ENCODE measurements at regions not wholly inside any gene's neighbourhood (a gene's known extent, or its start where the extent isn't known, plus 50 kb on each side); places are given as distances from the start of the nearest gene placed in this dataset.

GRCh38 chr5:73295447-73295846 is 122.5 kb downstream of the TMEM174 start:
- no peak for DNase-seq (ENCODE audit: low read depth in 3 of 3, low spot score in 1 of 3)

GRCh38 chr5:73292816-73293459 is 119.9 kb downstream of the TMEM174 start:
- no peak for DNase-seq (ENCODE audit: low read depth in 3 of 3, low spot score in 1 of 3)

DNA sequence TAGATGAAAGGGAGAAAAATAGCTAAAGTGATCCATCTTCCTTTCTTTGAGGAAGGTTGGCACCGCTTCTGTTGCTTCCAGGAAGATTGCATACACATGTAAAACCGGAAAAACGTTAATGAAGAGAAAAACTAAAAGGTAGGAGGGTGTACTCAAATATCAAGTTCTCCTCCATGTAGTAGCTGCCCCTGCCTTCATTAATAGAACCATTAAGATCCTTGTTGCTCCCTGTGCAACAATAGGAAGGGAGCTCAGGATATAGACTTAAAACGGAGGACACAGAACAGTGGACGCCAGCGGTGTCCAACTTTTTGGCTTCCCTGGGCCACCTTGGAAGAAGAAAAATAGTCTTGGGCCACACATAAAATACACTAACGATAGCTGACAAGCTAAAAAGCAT is 118.9 kb downstream of the TMEM174 start:
- no peak for DNase-seq (ENCODE audit: low read depth in 3 of 3, low spot score in 1 of 3)

DNA sequence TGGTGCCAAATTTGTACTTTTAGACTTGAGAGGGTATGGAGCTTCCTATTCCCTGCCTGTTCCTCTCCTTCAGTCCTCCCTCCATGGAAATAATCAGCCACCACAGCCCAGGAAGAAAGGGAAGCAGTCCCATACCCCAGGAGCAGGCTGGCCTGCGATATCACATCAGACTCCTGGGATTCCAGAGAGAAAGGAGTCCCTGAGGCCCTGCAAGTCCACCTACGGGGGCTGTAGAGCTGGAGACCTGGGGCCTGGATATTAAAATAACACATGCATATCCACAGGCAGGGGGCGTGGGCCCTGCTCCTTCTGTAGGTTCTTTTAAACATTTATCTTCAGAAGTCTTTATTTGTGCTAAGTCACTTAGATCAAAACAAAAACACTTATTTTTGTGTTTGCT is 117.2 kb downstream of the TMEM174 start:
- DNase-seq (ENCODE audit: low read depth in 3 of 3, low spot score in 1 of 3), result no peak

- DNase-seq (ENCODE audit: low read depth in 3 of 3, low spot score in 1 of 3), result no peak
These were observed 116.1 kb downstream of the TMEM174 start for GRCh38 chr5:73288803-73289720.

DNA sequence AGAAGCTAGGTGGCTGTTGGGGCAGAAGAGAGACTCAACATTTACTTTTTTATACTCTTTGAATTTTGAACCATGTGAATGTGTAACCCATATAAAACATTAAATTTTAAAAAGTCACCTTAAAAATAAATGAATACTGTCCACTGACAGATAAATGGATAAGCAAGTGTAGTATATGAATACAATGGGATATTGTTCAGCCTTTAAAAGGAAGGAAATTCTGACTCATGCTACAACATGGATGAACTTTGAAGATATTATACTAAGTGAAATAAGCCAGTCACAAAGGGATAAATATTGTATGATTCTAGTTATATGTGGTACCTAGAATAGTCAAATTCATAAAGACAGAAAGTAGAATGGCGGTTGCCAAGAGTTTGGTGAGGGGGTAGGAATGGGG is 113.9 kb downstream of the TMEM174 start:
- no peak for DNase-seq (ENCODE audit: low read depth in 3 of 3, low spot score in 1 of 3)

DNA sequence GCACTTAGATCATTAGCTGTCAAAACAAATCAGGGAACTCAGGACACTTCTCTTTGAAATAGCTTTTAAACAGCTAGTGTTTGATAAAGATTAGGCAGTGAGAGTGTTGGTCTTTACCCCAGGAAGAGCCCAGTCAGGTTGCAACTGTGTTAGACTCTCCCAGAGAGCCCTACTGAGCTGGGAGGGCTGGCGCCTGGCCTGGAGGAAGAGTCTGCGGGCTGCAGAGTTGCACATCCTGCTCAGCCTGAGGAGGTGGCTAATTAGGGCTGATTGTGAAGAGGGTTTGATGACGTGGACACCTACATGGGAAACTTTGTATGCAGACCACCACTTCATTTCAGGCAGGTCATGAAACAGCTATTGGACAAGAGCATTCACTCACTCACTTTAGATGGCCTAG is 112.0 kb downstream of the TMEM174 start:
- DNase-seq (ENCODE audit: low read depth in 3 of 3, low spot score in 1 of 3), result no peak

- DNase-seq (ENCODE audit: low read depth in 3 of 3, low spot score in 1 of 3), result no peak
These were observed 111.3 kb downstream of the TMEM174 start for GRCh38 chr5:73284220-73284795.

DNA sequence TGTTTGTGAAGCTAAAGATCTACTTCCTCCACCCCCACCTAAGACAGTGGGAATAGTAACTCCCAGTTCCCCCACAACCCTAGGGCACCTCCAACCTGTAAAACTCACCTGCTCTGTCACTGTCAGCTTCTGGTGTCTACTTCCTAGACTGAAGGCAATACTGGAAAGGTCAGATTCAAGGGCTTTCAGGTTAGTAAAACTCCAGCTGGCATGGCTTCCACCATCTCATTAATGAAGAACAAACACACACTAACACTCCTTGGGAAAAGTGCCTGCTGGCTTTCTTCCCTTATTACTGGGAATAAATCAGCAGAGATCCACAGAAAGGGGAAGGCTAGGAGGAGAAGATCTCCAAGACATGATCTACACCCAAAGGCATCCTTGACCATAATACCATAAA is 109.9 kb downstream of the TMEM174 start:
- no peak for DNase-seq (ENCODE audit: low read depth in 3 of 3, low spot score in 1 of 3)

GRCh38 chr5:73282383-73282782 is 109.4 kb downstream of the TMEM174 start:
- DNase-seq (ENCODE audit: low read depth in 3 of 3, low spot score in 1 of 3), result no peak

- DNase-seq (ENCODE audit: low read depth in 3 of 3, low spot score in 1 of 3), result no peak
These were observed 108.1 kb downstream of the TMEM174 start for GRCh38 chr5:73280821-73281746.

- DNase-seq (ENCODE audit: low read depth in 3 of 3, low spot score in 1 of 3), result no peak
These were observed 107.4 kb downstream of the TMEM174 start for GRCh38 chr5:73280386-73280785.

DNA sequence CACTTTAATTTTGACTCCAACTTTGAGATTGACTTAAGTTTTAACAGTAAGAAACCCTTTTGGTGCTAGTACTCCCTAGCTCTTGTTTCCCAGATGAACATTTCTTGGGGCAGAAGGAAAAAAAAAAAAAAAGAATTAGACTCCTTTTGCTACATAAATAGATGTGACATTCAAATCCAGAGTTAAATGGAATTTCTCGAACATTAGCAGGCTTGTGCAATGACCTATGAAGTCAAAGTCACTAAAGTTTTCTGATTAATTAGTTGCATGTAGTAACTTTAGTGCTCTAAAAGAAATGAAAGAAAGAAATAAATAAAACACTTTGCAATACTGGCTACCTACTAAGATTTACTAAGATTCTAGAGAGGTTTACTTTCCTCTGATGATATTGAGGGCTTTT is 106.8 kb downstream of the TMEM174 start:
- DNase-seq (ENCODE audit: low read depth in 3 of 3, low spot score in 1 of 3), result no peak

DNA sequence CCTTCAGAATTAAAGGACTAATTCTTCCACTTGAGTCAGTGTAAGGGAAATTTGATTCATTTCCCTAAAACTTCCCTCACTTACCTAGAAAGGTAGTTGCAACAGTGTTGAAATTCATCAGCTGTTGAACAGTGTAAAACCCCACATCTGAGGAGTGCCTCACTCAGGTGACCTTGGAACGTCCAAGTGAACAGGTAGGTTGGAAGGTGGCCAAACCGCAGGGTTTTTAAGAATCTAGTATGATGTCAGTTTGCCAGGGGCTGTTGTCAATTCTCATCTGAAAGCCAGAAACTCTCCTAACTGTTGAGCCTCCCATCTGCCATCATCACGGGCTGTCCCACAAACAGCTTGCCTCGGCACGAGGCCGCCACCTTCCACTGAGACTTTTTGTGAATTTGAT is 105.7 kb downstream of the TMEM174 start:
- no peak for DNase-seq (ENCODE audit: low read depth in 3 of 3, low spot score in 1 of 3)

DNA sequence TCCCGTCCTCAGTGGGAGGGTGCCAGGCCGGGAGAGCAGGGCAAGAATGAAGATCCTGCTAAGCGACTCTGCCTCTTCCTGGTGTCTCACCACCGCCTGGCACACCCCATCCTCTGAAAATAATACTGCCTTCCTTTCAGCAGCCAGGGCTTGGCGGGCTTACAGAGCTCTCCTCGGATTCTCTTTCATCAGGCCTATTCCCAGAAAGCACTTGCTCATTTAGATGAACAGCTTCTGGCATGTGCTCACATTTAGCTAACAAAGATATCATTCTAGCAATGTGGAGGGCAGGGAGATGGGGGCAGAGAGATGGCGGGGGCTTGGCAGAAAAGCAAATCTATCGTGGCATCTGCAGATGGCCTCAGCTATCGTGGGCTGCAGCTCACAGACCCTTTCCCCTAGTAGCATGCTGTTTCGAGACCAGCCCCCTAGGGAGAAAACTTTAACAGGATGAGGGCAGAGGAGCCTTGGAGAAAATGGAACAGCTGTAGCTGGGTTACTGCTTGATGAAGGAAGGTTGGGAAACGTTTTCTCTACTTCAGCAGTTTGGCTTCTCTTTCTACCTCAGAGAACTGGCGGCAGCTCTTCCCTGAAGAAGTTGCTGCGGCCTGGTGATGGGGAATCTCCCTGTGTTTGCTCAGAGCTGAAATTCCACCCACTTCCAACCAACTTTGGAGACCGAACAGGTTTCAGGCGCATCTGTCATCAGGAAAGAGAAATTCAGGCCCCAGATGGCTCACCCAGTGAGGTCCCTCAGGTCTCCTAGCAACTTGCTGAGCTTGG is 102.1 kb downstream of the TMEM174 start:
- no peak for DNase-seq (ENCODE audit: low read depth in 3 of 3, low spot score in 1 of 3)

- DNase-seq (ENCODE audit: low read depth in 3 of 3, low spot score in 1 of 3), result no peak
These were observed 101.1 kb downstream of the TMEM174 start for GRCh38 chr5:73274121-73274520.

GRCh38 chr5:73273379-73274050 is 100.5 kb downstream of the TMEM174 start:
- no peak for DNase-seq (ENCODE audit: low read depth in 3 of 3, low spot score in 1 of 3)

- DNase-seq (ENCODE audit: low read depth in 3 of 3, low spot score in 1 of 3), result no peak
These were observed 99.4 kb downstream of the TMEM174 start for GRCh38 chr5:73272351-73272750.

DNA sequence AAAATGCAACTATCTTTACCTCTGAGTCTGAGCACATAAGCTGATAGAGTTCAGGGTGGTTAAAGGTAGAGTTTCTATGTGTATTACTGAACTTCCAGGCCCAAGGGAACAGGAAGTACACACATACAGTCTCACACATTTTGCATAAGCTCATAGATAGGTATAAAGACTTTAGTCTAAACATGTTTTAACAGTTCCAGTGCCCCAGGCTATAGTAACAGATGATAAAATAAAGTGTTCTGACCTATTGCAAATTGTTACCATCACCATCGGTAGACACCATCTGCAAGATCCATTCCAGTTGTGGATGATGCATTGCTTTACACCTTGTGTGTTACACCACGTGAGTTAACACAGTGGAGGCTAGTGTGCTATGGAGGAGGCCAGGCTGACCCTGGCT is 95.8 kb downstream of the TMEM174 start:
- DNase-seq (ENCODE audit: low read depth in 3 of 3, low spot score in 1 of 3), result no peak

Data from stimulated activated CD4-positive, alpha-beta T cell treated with anti-CD3 and anti-CD28 coated beads, TNF-alpha, amount 100 ng/mL, for 1 hour (primary cell).